PC-3 (cell line): ENCODE measurements at regions not wholly inside any gene's neighbourhood (a gene's known extent, or its start where the extent isn't known, plus 50 kb on each side); places are given as distances from the start of the nearest gene placed in this dataset.
A peak's percentile ranks its signal among the peaks of the same experiment; 100 is the strongest.

Experiments used
- ATAC-seq: fragments of 200-7000 bp; cut with Tn5 transposase; 2 replicates; pipeline ENCODE4 v1.9.1; 2020; ENCODE audit warnings: mild to moderate bottlenecking, moderate library complexity
- BruUV-seq: library from RNA; stranded (reverse); fragments of 400-500 nt; replicated peaks from 2 replicates; lab custom pipeline; 2021; lab: Mats Ljungman, UMichigan
- CTCF ChIA-PET: fragments of 300-600 bp; sonication (Branson Sonifier 250); formaldehyde crosslinking; loops from one replicate; lab custom pipeline; 2022; ENCODE audit warnings: antibody characterized with exemption; lab: Charles Lee
- POLR2A ChIA-PET: fragments of 300-600 bp; sonication (Branson Sonifier 250); formaldehyde crosslinking; loops from one replicate; lab custom pipeline; 2022; ENCODE audit warnings: antibody characterized with exemption; ENCODE audit not compliant: unreplicated experiment; lab: Charles Lee
- DNase-seq: peaks from one replicate; pipeline ENCODE4 v3.0.0-alpha.2; 2015
- H2AFZ ChIP-seq: fragments of 300-600 bp; sonication (generic); 2 replicates; pipeline ENCODE4 v1.6.0; 2016; ENCODE audit warnings: antibody characterized with exemption, low read length
- H3F3A ChIP-seq: fragments of 300-600 bp; sonication (generic); one replicate; pipeline ENCODE4 v1.6.0; 2017; ENCODE audit warnings: antibody characterized with exemption, low read length, control low read depth, mild to moderate bottlenecking; ENCODE audit not compliant: unreplicated experiment
- H3K27ac ChIP-seq: fragments of 300-600 bp; sonication (generic); 2 replicates; pipeline ENCODE4 v1.5.1; 2016; ENCODE audit warnings: mild to moderate bottlenecking, low read length
- H3K27me3 ChIP-seq: fragments of 300-600 bp; sonication (generic); 2 replicates; pipeline ENCODE4 v1.6.1; 2016; ENCODE audit warnings: low read length, mixed read lengths
- H3K36me3 ChIP-seq: fragments of 300-600 bp; sonication (generic); 2 replicates; pipeline ENCODE4 v1.6.1; 2016; ENCODE audit warnings: low read depth, mixed run types, low read length, mixed read lengths
- H3K4me1 ChIP-seq: fragments of 300-600 bp; sonication (generic); 2 replicates; pipeline ENCODE4 v1.5.1; 2016; ENCODE audit warnings: low read length; ENCODE audit not compliant: insufficient read depth
- H3K4me2 ChIP-seq: fragments of 300-600 bp; sonication (generic); 2 replicates; pipeline ENCODE4 v1.6.0; 2016; ENCODE audit warnings: low read length
- H3K4me3 ChIP-seq: fragments of 300-600 bp; sonication (generic); 2 replicates; pipeline ENCODE4 v1.5.1; 2016; ENCODE audit warnings: mild to moderate bottlenecking, low read length, mixed read lengths
- H3K79me2 ChIP-seq: fragments of 300-600 bp; sonication (generic); 2 replicates; pipeline ENCODE4 v1.6.1; 2017; ENCODE audit warnings: low read length, mixed read lengths
- H3K9ac ChIP-seq: fragments of 300-600 bp; sonication (generic); 2 replicates; pipeline ENCODE4 v1.6.0; 2016; ENCODE audit warnings: mild to moderate bottlenecking, low read length
- H3K9me2 ChIP-seq: fragments of 300-600 bp; sonication (generic); replicated peaks from 2 replicates; pipeline ENCODE4 v1.6.1; 2016; ENCODE audit warnings: mixed run types, low read length, mixed read lengths
- H3K9me3 ChIP-seq: fragments of 300-600 bp; sonication (generic); 2 replicates; pipeline ENCODE4 v1.6.1; 2016; ENCODE audit warnings: low read length, mixed read lengths
- H4K20me1 ChIP-seq: fragments of 300-600 bp; sonication (generic); 2 replicates; pipeline ENCODE4 v1.6.1; 2016; ENCODE audit warnings: low read length, mixed read lengths
- EZH2 ChIP-seq: fragments of 300-600 bp; sonication (generic); IDR thresholded peaks from one replicate; pipeline ENCODE4 v1.6.1; 2017; ENCODE audit warnings: antibody characterized with exemption, mild to moderate bottlenecking, low read length; ENCODE audit not compliant: unreplicated experiment
- EZH2phosphoT487 ChIP-seq: fragments of 300-600 bp; sonication (generic); IDR thresholded peaks from 2 replicates; pipeline ENCODE4 v1.6.1; 2018; ENCODE audit warnings: mild to moderate bottlenecking, antibody characterized with exemption, low read length, borderline replicate concordance
- intact Hi-C: fragments of 100-400 bp; cut with micrococcal nuclease; formaldehyde crosslinking; loops from 2 replicates; pipeline ENCODE4 v1.9.0; 2023
- TF ChIP-seq, protein P1 (sequence below): fragments of 300-600 bp; sonication (generic); conservative IDR thresholded peaks from 2 replicates; pipeline ENCODE4 v1.5.1; 2017; ENCODE audit warnings: antibody characterized with exemption, low read depth, mild to moderate bottlenecking, low read length

DNA sequence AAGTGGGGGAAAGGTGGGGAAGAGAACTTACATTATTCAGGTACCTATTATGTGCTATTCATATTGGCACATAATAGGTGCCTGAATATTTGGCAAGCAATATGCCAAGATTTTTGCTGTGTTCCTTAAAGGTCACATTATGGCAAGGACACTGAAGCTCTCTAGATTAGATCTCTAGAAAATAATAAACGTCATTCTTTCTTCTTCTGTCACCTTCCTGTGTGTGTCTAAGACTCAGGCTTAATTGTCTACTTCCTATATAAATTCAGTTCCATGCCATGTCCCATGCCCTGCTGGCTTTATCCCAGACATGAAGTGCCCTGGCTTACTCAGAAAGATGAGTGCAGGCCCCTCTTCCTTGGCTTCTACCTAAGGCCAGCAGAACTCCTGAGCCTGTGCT is 191.1 kb upstream of the CTAGE1 start:
- no peaks in the 10 kb centered on the region for H3K9me3 ChIP-seq
- no peaks in the 10 kb centered on the region for H3K36me3 ChIP-seq
- CTCF ChIA-PET: no interaction called here
- H3K79me2 ChIP-seq: no peaks in the 10 kb centered on the region
- H3K4me1 ChIP-seq: 0 out of 2 replicates have a peak, but pooled peaks cover 10% of the 10 kb centered on the region
- H3K27me3 ChIP-seq: no peaks in the 10 kb centered on the region
- H3K27ac ChIP-seq: no peak overlapping the region
- no TSS peak for BruUV-seq
- H3F3A ChIP-seq: no peaks in the 10 kb centered on the region
- no peak overlapping the region for H2AFZ ChIP-seq
- intact Hi-C loops: no loop called here
- H3K9ac ChIP-seq: no peak overlapping the region
- DNase-seq (no peak), ATAC-seq (no peak)
- H4K20me1 ChIP-seq: no peaks in the 10 kb centered on the region
- H3K9me2 ChIP-seq: no peaks in the 10 kb centered on the region
- no peak overlapping the region for H3K4me2 ChIP-seq
- H3K4me3 ChIP-seq: no peak overlapping the region
- TF ChIP-seq EZH2phosphoT487 (no peak), EZH2 (no peak)
- TF ChIP-seq, protein P1, sequence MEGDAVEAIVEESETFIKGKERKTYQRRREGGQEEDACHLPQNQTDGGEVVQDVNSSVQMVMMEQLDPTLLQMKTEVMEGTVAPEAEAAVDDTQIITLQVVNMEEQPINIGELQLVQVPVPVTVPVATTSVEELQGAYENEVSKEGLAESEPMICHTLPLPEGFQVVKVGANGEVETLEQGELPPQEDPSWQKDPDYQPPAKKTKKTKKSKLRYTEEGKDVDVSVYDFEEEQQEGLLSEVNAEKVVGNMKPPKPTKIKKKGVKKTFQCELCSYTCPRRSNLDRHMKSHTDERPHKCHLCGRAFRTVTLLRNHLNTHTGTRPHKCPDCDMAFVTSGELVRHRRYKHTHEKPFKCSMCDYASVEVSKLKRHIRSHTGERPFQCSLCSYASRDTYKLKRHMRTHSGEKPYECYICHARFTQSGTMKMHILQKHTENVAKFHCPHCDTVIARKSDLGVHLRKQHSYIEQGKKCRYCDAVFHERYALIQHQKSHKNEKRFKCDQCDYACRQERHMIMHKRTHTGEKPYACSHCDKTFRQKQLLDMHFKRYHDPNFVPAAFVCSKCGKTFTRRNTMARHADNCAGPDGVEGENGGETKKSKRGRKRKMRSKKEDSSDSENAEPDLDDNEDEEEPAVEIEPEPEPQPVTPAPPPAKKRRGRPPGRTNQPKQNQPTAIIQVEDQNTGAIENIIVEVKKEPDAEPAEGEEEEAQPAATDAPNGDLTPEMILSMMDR: no peak
- POLR2A ChIA-PET: no interaction called here

DNA sequence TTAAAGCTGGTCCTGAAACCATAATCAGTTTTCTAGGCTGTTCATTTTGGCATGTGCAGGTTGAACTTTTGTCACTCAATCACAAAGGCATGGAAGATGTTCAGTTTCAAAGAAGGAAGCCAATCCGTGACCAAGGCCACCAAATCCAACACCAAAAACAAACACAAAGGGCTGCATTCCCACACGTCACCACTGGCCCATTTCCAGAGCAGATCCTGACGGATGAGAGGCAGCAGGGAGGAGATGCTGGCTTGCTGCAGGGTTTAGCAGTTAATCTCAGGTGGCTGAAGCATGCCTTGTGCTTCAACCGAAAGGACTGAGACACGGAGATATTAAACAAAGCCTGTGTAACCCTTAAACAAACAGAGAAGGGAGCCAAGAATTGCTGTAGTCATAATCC is 191.9 kb upstream of the CTAGE1 start:
- ChIA-PET POLR2A (interaction anchor here (0.7 kb wide), 1 partner anchor 314 kb away, joined by 3 read pairs; no protein-coding TSS in a partner anchor), CTCF (no interaction called here)
- no peaks in the 10 kb centered on the region for H3K9me2 ChIP-seq
- peak overlapping the region; percentile 55 for H3K4me2 ChIP-seq
- no peak overlapping the region for H3K4me3 ChIP-seq
- no peaks in the 10 kb centered on the region for H3K27me3 ChIP-seq
- no peak overlapping the region for H3K27ac ChIP-seq
- no peaks in the 10 kb centered on the region for H3K36me3 ChIP-seq
- ATAC-seq (peak; percentile 64), DNase-seq (peak; percentile 61)
- H3K79me2 ChIP-seq: no peaks in the 10 kb centered on the region
- no peaks in the 10 kb centered on the region for H3F3A ChIP-seq
- H3K4me1 ChIP-seq: 0 out of 2 replicates have a peak, but pooled peaks cover 10% of the 10 kb centered on the region
- no peak overlapping the region for H3K9ac ChIP-seq
- H2AFZ ChIP-seq: peak overlapping the region; percentile 42
- no peaks in the 10 kb centered on the region for H4K20me1 ChIP-seq
- intact Hi-C loops: no loop called here
- no peaks in the 10 kb centered on the region for H3K9me3 ChIP-seq
- TF ChIP-seq, protein P1: no peak
- TF ChIP-seq EZH2 (no peak), EZH2phosphoT487 (no peak)
- BruUV-seq: no TSS peak

DNA sequence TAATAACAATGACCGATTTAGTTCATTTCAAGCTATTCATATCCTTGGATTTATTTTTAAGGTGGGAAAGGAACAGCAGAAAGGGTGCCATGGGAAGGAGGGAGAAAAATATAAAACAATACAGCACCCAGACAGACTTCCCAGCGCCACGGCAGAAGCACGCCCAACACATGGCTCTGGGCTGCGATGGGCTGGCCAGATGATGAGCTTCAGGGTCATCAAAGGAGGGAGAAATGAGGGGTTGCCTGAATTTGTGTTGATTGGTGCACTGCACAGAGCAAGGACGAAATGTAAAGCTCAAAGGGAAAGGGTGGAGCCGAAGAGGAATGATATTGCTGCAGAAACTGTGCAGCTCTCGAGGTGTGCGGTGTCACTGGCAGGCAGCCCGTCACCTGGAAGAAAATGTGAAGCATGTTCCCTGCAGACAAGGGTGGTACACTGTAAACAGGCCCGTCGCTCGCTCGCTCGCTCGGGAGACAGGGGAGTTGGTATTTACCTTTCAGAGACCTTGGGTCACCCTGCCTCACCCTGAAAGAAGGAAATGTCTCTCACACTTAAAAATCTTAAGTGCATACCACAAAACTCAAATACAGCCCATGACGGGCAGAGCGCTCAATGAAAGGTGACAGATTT is 195.5 kb upstream of the CTAGE1 start:
- Histone ChIP-seq H3K27me3 (no peaks in the 10 kb centered on the region), H3K27ac (no peak overlapping the region), H3K4me1 (0 out of 2 replicates have a peak, but pooled peaks cover 10% of the 10 kb centered on the region), H3K79me2 (no peaks in the 10 kb centered on the region), H3K9me3 (no peaks in the 10 kb centered on the region), H3K4me3 (no peak overlapping the region), H3K9me2 (no peaks in the 10 kb centered on the region), H3K9ac (no peak overlapping the region), H3K4me2 (no peak overlapping the region), H3F3A (no peaks in the 10 kb centered on the region), H4K20me1 (no peaks in the 10 kb centered on the region), H2AFZ (no peak overlapping the region), H3K36me3 (no peaks in the 10 kb centered on the region)
- no peak for DNase-seq
- CTCF ChIA-PET: no interaction called here
- ATAC-seq: no peak
- POLR2A ChIA-PET: no interaction called here
- BruUV-seq: no TSS peak
- intact Hi-C loops: no loop called here
- TF ChIP-seq EZH2phosphoT487: no peak
